ENCODE measurements at regions not wholly inside any gene's neighbourhood (a gene's known extent, or its start where the extent isn't known, plus 50 kb on each side); places are given as distances from the start of the nearest gene placed in this dataset.
"Not testable (repeated sequence)": the region's sequence is repeated elsewhere in the genome, so short reads cannot be mapped to it uniquely, and the experiment has no call there.

DNA sequence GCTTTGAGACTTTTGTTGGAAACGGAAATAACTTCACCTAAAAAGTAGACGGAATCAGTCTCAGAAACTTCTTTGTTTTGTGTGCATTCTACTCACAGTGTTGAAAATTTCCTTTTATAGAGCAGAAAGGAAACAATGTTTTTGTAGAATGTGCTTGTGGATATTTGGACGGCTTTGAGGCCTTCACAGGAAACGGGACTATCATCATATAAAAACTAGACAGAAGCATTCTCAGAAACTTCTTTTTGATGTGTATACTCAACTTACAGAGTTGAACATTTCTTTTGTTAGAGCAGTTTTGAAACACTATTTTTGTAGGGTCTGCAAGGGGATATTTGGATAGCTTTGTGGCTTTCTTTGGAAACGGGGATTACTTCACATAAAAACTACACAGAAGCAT lies 627.5 kb upstream of the ZNF337 start:
- no peak overlapping the region for H3K4me2 ChIP-seq (ENCODE audit: low read length)
- no peaks in the 10 kb centered on the region for H3K9me2 ChIP-seq (replicated peaks; ENCODE audit: control insufficient read depth, low read length)
- H4K20me1 ChIP-seq (ENCODE audit: control insufficient read depth, insufficient read depth, low read depth, low read length): no peaks in the 10 kb centered on the region
- TF ChIP-seq, protein P1, sequence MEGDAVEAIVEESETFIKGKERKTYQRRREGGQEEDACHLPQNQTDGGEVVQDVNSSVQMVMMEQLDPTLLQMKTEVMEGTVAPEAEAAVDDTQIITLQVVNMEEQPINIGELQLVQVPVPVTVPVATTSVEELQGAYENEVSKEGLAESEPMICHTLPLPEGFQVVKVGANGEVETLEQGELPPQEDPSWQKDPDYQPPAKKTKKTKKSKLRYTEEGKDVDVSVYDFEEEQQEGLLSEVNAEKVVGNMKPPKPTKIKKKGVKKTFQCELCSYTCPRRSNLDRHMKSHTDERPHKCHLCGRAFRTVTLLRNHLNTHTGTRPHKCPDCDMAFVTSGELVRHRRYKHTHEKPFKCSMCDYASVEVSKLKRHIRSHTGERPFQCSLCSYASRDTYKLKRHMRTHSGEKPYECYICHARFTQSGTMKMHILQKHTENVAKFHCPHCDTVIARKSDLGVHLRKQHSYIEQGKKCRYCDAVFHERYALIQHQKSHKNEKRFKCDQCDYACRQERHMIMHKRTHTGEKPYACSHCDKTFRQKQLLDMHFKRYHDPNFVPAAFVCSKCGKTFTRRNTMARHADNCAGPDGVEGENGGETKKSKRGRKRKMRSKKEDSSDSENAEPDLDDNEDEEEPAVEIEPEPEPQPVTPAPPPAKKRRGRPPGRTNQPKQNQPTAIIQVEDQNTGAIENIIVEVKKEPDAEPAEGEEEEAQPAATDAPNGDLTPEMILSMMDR (IDR thresholded peaks at IDR 0.05; ENCODE audit: low read depth, low read length, poor library complexity, severe bottlenecking): no peak
- TF ChIP-seq EZH2phosphoT487 (IDR thresholded peaks at IDR 0.05; ENCODE audit: borderline replicate concordance, low read length): no peak
- no peaks in the 10 kb centered on the region for H3K36me3 ChIP-seq (ENCODE audit: control insufficient read depth, low read length)
- H3K27ac ChIP-seq (ENCODE audit: low read depth, low read length): no peak overlapping the region
- no peaks in the 10 kb centered on the region for H3K27me3 ChIP-seq (ENCODE audit: control insufficient read depth, low read length)
- no peaks in the 10 kb centered on the region for H3K9me3 ChIP-seq (ENCODE audit: control insufficient read depth, insufficient read depth, low read length)
- no peak overlapping the region for H3K4me3 ChIP-seq (ENCODE audit: low read length)
- no peaks in the 10 kb centered on the region for H3K79me2 ChIP-seq (ENCODE audit: control insufficient read depth, low read length)
- no peaks in the 10 kb centered on the region for H3K4me1 ChIP-seq (ENCODE audit: control insufficient read depth, low read length)
- H3F3A ChIP-seq (ENCODE audit: control insufficient read depth, insufficient read depth): no peaks in the 10 kb centered on the region

DNA sequence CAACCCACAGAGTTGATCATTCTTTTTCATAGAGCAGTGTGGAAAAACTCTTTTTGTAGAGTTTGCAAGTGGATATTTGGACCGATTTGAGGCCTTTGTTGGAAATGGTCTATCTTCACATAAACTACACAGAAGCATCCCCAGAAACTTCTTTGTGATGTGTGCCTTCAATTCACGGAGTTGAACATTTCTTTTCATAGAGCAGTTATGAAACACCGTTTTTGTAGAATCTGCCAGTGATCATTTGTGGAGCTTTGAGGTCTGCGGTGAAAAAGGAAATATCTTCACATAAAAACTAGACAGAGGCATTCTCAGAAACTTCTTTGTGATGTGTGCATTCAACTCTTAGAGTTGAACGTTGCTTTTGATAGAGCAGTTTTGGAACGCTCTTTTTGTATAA lies 618.4 kb upstream of the ZNF337 start:
- H3K4me3 ChIP-seq (ENCODE audit: low read length): no peak overlapping the region
- H3F3A ChIP-seq (ENCODE audit: control insufficient read depth, insufficient read depth): no peaks in the 10 kb centered on the region
- no peak overlapping the region for H3K4me2 ChIP-seq (ENCODE audit: low read length)
- H3K9me3 ChIP-seq (ENCODE audit: control insufficient read depth, insufficient read depth, low read length): no peaks in the 10 kb centered on the region
- H3K27ac ChIP-seq (ENCODE audit: low read depth, low read length): no peak overlapping the region
- no peaks in the 10 kb centered on the region for H3K27me3 ChIP-seq (ENCODE audit: control insufficient read depth, low read length)
- no peaks in the 10 kb centered on the region for H3K79me2 ChIP-seq (ENCODE audit: control insufficient read depth, low read length)
- H4K20me1 ChIP-seq (ENCODE audit: control insufficient read depth, insufficient read depth, low read depth, low read length): no peaks in the 10 kb centered on the region
- TF ChIP-seq, protein P1 (IDR thresholded peaks at IDR 0.05; ENCODE audit: low read depth, low read length, poor library complexity, severe bottlenecking): no peak
- TF ChIP-seq EZH2phosphoT487 (IDR thresholded peaks at IDR 0.05; ENCODE audit: borderline replicate concordance, low read length): no peak
- no peaks in the 10 kb centered on the region for H3K4me1 ChIP-seq (ENCODE audit: control insufficient read depth, low read length)
- H3K36me3 ChIP-seq (ENCODE audit: control insufficient read depth, low read length): no peaks in the 10 kb centered on the region
- no peaks in the 10 kb centered on the region for H3K9me2 ChIP-seq (replicated peaks; ENCODE audit: control insufficient read depth, low read length)

DNA sequence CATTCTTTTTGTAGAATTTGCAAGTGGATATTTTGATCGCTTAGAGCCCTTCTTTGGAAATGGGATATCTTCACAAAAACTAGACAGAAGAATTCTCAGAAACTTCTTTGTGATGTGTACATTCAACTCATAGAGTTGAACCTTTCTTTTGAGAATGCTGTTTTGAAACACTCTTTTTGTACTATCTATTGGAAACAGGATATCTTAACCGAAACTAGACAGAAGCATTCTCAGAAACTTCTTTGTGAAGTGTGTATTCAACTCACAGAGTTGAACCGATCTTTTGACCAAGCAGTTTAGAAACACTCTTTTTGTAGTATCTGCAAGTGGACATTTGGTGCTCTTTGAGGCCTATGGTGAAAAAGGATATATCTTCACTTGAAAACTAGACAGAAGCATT lies 613.1 kb upstream of the ZNF337 start:
- H3K4me1 ChIP-seq (ENCODE audit: control insufficient read depth, low read length); H3K4me3 ChIP-seq (ENCODE audit: low read length); H3F3A ChIP-seq (ENCODE audit: control insufficient read depth, insufficient read depth); H3K27me3 ChIP-seq (ENCODE audit: control insufficient read depth, low read length); H3K9me2 ChIP-seq (replicated peaks; ENCODE audit: control insufficient read depth, low read length); H3K27ac ChIP-seq (ENCODE audit: low read depth, low read length); H3K4me2 ChIP-seq (ENCODE audit: low read length); H3K9me3 ChIP-seq (ENCODE audit: control insufficient read depth, insufficient read depth, low read length); H3K36me3 ChIP-seq (ENCODE audit: control insufficient read depth, low read length); H3K79me2 ChIP-seq (ENCODE audit: control insufficient read depth, low read length); H4K20me1 ChIP-seq (ENCODE audit: control insufficient read depth, insufficient read depth, low read depth, low read length): not testable (repeated sequence)

DNA sequence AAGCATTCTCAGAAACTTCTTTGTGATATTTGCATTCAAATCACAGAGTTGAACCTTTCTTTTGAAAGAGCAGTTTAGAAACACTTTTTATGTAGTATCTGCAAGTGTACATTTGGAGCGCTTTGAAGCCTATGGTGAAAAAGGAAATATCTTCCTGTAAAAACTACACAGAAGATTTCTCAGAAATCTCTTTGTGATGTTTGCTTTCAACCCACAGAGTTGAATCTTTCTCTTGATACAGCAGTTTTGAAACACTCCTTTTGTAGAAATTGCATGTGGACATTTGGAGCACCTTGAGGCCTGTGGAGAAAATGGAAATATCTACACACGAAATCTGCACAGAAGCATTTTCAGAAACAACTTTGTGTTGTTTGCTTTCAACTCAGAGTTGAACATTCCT lies 612.3 kb upstream of the ZNF337 start:
- no peaks in the 10 kb centered on the region for H3K9me3 ChIP-seq (ENCODE audit: control insufficient read depth, insufficient read depth, low read length)
- H3K4me2 ChIP-seq (ENCODE audit: low read length): no peak overlapping the region
- no peaks in the 10 kb centered on the region for H3K27me3 ChIP-seq (ENCODE audit: control insufficient read depth, low read length)
- TF ChIP-seq, protein P1 (IDR thresholded peaks at IDR 0.05; ENCODE audit: low read depth, low read length, poor library complexity, severe bottlenecking): no peak
- no peak for TF ChIP-seq EZH2phosphoT487 (IDR thresholded peaks at IDR 0.05; ENCODE audit: borderline replicate concordance, low read length)
- no peaks in the 10 kb centered on the region for H3F3A ChIP-seq (ENCODE audit: control insufficient read depth, insufficient read depth)
- no peaks in the 10 kb centered on the region for H3K4me1 ChIP-seq (ENCODE audit: control insufficient read depth, low read length)
- no peaks in the 10 kb centered on the region for H3K36me3 ChIP-seq (ENCODE audit: control insufficient read depth, low read length)
- no peak overlapping the region for H3K27ac ChIP-seq (ENCODE audit: low read depth, low read length)
- no peaks in the 10 kb centered on the region for H4K20me1 ChIP-seq (ENCODE audit: control insufficient read depth, insufficient read depth, low read depth, low read length)
- no peak overlapping the region for H3K4me3 ChIP-seq (ENCODE audit: low read length)
- H3K79me2 ChIP-seq (ENCODE audit: control insufficient read depth, low read length): no peaks in the 10 kb centered on the region
- H3K9me2 ChIP-seq (replicated peaks; ENCODE audit: control insufficient read depth, low read length): no peaks in the 10 kb centered on the region
